Transverse colon (tissue), 4 donors: ENCODE measurements at regions not wholly inside any gene's neighbourhood (a gene's known extent, or its start where the extent isn't known, plus 50 kb on each side); places are given as distances from the start of the nearest gene placed in this dataset.

ENCODE experiments used
- DNase-seq: peaks from one replicate; pipeline ENCODE4 v3.0.0-alpha.2; 2019
- H3K27ac ChIP-seq, 4 donors: fragments of 200-600 bp; sonication (generic); 2 replicates each; pipeline ENCODE4 v1.5.1; 2016 to 2018; ENCODE audit warnings: inconsistent platforms in 4 of 4
- H3K27me3 ChIP-seq: fragments of 200-600 bp; sonication (generic); 2 replicates; pipeline ENCODE4 v1.5.1; 2017; ENCODE audit warnings: inconsistent platforms
- H3K36me3 ChIP-seq, 4 donors: fragments of 200-600 bp; sonication (generic); 2 replicates each; pipeline ENCODE4 v1.5.1; 2017 to 2019; ENCODE audit warnings: inconsistent platforms in 4 of 4
- H3K4me1 ChIP-seq, 4 donors: fragments of 200-600 bp; sonication (generic); 2 replicates each; pipeline ENCODE4 v1.5.1; 2017 to 2020; ENCODE audit warnings: inconsistent platforms in 4 of 4
- H3K4me3 ChIP-seq, 4 donors: fragments of 200-600 bp; sonication (generic); 1 replicate in 1 of 4; 2 replicates in 3 of 4; pipeline versions ENCODE4 v1.5.1 to v1.6.1; 2017 to 2019; ENCODE audit warnings: inconsistent platforms in 4 of 4
- H3K9me3 ChIP-seq, 2 donors: fragments of 200-600 bp; sonication (generic); 2 replicates each; pipeline ENCODE4 v1.5.1; 2017 to 2019; ENCODE audit warnings: inconsistent platforms in 2 of 2
- EP300 ChIP-seq: sonication (generic); formaldehyde crosslinking; IDR thresholded peaks from one replicate; pipeline ENCODE4 v1.6.1; 2017; ENCODE audit warnings: antibody characterized with exemption, low read depth
- POLR2A ChIP-seq: fragments of 450-650 bp; IDR thresholded peaks from one replicate; pipeline ENCODE4 v1.6.1; 2016; ENCODE audit warnings: antibody characterized with exemption, mild to moderate bottlenecking, moderate library complexity
- POLR2AphosphoS5 ChIP-seq, 3 donors: sonication (generic); formaldehyde crosslinking; IDR thresholded peaks; one replicate each; pipeline ENCODE4 v1.6.1; 2016; ENCODE audit warnings: antibody characterized with exemption in 3 of 3
- WGBS, 2 donors: methylation state at CpG; one replicate each; pipeline ENCODE4 v1.1.5; 2018; ENCODE audit warnings: low coverage in 1 of 2; 5-methylcytosine and 5-hydroxymethylcytosine counted together
- in situ Hi-C, 4 donors: fragments of 200-750 bp; cut with MboI; loops; one replicate each; pipeline versions ENCODE4 v1.15.0 to v1.15.1; 2017; ENCODE audit warnings: low sequenced_read_pairs in 3 of 4, low pct_ligation_motif_present in 1 of 4, low pct_unique_long_range_greater_than_20kb in 1 of 4
- intact Hi-C: fragments of 100-400 bp; cut with DNase I; formaldehyde crosslinking; loops from one replicate; pipeline ENCODE4 v1.15.1; 2023; ENCODE audit warnings: low total_unique reads
- TF ChIP-seq, protein P1 (sequence below), 5 experiments: fragments of 200-600 bp in 3 of 5; fragments of 450-650 bp in 2 of 5; sonication (generic) in 3 of 5; IDR thresholded peaks; 1 replicate in 2 of 5; 2 replicates in 3 of 5; pipeline ENCODE4 v1.5.1; 2016 to 2017; ENCODE audit warnings: antibody characterized with exemption in 5 of 5, inconsistent platforms in 3 of 5, mild to moderate bottlenecking in 2 of 5, moderate library complexity in 1 of 5

DNA sequence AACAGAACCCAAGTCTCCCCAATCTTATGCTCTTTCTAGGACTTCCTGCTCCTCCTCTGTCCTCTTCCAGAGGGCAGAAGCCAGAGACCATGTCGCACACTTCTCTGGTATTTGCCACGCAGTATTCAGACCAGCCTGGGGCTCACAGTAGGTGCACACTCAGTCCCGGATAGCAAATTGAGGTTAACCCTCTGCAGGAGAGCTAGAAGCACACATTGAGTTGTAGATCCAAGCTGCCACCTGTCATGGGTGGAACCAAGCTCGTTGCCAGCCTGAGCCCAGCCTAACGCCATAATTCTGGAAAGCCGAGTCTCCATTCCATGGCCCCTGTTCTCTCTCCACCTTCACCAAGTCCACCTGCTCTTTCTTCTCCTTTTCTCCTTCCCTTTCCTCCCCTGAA is 562.1 kb downstream of the BUD13 start:
- TF ChIP-seq EP300: no peak
- no peak for TF ChIP-seq POLR2AphosphoS5 (IDR thresholded peaks at IDR 0.05)
- no peak for TF ChIP-seq POLR2A
- TF ChIP-seq, protein P1, sequence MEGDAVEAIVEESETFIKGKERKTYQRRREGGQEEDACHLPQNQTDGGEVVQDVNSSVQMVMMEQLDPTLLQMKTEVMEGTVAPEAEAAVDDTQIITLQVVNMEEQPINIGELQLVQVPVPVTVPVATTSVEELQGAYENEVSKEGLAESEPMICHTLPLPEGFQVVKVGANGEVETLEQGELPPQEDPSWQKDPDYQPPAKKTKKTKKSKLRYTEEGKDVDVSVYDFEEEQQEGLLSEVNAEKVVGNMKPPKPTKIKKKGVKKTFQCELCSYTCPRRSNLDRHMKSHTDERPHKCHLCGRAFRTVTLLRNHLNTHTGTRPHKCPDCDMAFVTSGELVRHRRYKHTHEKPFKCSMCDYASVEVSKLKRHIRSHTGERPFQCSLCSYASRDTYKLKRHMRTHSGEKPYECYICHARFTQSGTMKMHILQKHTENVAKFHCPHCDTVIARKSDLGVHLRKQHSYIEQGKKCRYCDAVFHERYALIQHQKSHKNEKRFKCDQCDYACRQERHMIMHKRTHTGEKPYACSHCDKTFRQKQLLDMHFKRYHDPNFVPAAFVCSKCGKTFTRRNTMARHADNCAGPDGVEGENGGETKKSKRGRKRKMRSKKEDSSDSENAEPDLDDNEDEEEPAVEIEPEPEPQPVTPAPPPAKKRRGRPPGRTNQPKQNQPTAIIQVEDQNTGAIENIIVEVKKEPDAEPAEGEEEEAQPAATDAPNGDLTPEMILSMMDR (IDR thresholded peaks at IDR 0.05): no peak
- Histone ChIP-seq H3K36me3 (no peaks in the 10 kb centered on the region), H3K27ac (no peak overlapping the region), H3K4me1 (no peaks in the 10 kb centered on the region), H3K4me3 (no peak overlapping the region), H3K27me3 (no peaks in the 10 kb centered on the region), H3K9me3 (no peaks in the 10 kb centered on the region)
- no peak for DNase-seq
- intact Hi-C loops (no loop called here), in situ Hi-C loops (loop anchor here in 1 of 4 donors (25.0 kb wide), 2 partner anchors 477 to 873 kb away; no protein-coding TSS in a partner anchor)
- 58 to 60% methylated on average over 1 to 6 of the region's 6 CpGs for WGBS, 2 donors

GRCh38 chr11:116209255-116209654 is 563.5 kb downstream of the BUD13 start:
- in situ Hi-C loops: loop anchor here in 1 of 4 donors (25.0 kb wide), 2 partner anchors 478 to 872 kb away; no protein-coding TSS in a partner anchor
- H3K4me1 ChIP-seq: no peaks in the 10 kb centered on the region
- H3K27me3 ChIP-seq: no peaks in the 10 kb centered on the region
- H3K27ac ChIP-seq: no peak overlapping the region
- intact Hi-C loops: no loop called here
- H3K36me3 ChIP-seq: no peaks in the 10 kb centered on the region
- no peaks in the 10 kb centered on the region for H3K9me3 ChIP-seq
- no peak for DNase-seq
- no peak for TF ChIP-seq EP300
- TF ChIP-seq POLR2AphosphoS5 (IDR thresholded peaks at IDR 0.05): no peak
- TF ChIP-seq, protein P1 (IDR thresholded peaks at IDR 0.05): no peak
- no peak for TF ChIP-seq POLR2A
- H3K4me3 ChIP-seq: no peak overlapping the region
- 83 to 85% methylated on average over 1 of the region's 1 CpG for WGBS, 2 donors

GRCh38 chr11:116207421-116208141 is 565.2 kb downstream of the BUD13 start:
- intact Hi-C loops (no loop called here), in situ Hi-C loops (loop anchor here in 1 of 4 donors (25.0 kb wide), 2 partner anchors 480 to 870 kb away; no protein-coding TSS in a partner anchor)
- DNase-seq: no peak
- no peak overlapping the region for H3K27ac ChIP-seq
- H3K4me1 ChIP-seq: no peaks in the 10 kb centered on the region
- no peaks in the 10 kb centered on the region for H3K36me3 ChIP-seq
- no peak for TF ChIP-seq EP300
- no peak for TF ChIP-seq POLR2A
- H3K9me3 ChIP-seq: no peaks in the 10 kb centered on the region
- 64% methylated on average over 18 of the region's 18 CpGs; no CpG with 5 or more reads in 1 of the 2 donors for WGBS, 2 donors
- H3K4me3 ChIP-seq: no peak overlapping the region
- H3K27me3 ChIP-seq: no peaks in the 10 kb centered on the region

GRCh38 chr11:116207019-116207418 is 565.8 kb downstream of the BUD13 start:
- intact Hi-C loops: no loop called here
- in situ Hi-C loops: loop anchor here in 1 of 4 donors (25.0 kb wide), 2 partner anchors 480 to 870 kb away; no protein-coding TSS in a partner anchor
- TF ChIP-seq POLR2AphosphoS5 (IDR thresholded peaks at IDR 0.05): no peak
- TF ChIP-seq, protein P1 (IDR thresholded peaks at IDR 0.05): no peak
- no peak for TF ChIP-seq EP300
- TF ChIP-seq POLR2A: no peak
- H3K27me3 ChIP-seq: no peaks in the 10 kb centered on the region
- H3K36me3 ChIP-seq: no peaks in the 10 kb centered on the region
- H3K4me3 ChIP-seq: no peak overlapping the region
- H3K4me1 ChIP-seq: no peaks in the 10 kb centered on the region
- H3K9me3 ChIP-seq: no peaks in the 10 kb centered on the region
- no peak for DNase-seq
- no peak overlapping the region for H3K27ac ChIP-seq
- 83% methylated on average over 2 of the region's 2 CpGs; no CpG with 5 or more reads in 1 of the 2 donors for WGBS, 2 donors
